SK-N-DZ (cell line): ENCODE measurements at regions not wholly inside any gene's neighbourhood (a gene's known extent, or its start where the extent isn't known, plus 50 kb on each side); places are given as distances from the start of the nearest gene placed in this dataset.

ENCODE experiments used
- DNase-seq: peaks from one replicate; pipeline ENCODE4 v3.0.0-alpha.2; 2015; ENCODE audit warnings: low spot score

- DNase-seq, result no peak
Observed at GRCh38 chr2:220106065-220106464, 478.6 kb downstream of the SLC4A3 start.

- DNase-seq, result no peak
Observed at GRCh38 chr2:220107380-220107791, 480.0 kb downstream of the SLC4A3 start.

GRCh38 chr2:220114443-220114842 lies 487.0 kb downstream of the SLC4A3 start:
- no peak for DNase-seq

- DNase-seq, result no peak
Observed at GRCh38 chr2:220117025-220117424, 489.6 kb downstream of the SLC4A3 start.

GRCh38 chr2:220120041-220120440 lies 492.6 kb downstream of the SLC4A3 start:
- no peak for DNase-seq

DNA sequence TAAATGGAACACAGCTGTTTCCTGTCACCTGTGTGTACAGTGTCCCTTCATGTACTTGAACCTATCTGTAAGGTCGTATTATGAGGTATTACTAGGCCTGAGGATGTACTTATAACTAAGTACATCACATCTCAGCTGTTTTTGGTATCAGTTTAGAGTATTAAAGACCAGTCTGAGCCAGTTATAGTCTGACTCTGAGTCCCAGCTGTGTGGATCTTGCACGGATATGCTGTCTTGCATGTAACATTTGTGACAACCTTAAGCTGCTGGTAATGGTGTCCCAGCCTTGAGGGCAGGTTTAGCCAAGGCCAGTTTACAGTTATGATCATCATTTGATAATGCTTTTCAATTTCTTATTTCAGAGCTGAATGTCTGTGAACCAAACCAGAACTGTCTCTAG lies 496.3 kb downstream of the SLC4A3 start:
- DNase-seq, result no peak

GRCh38 chr2:220125551-220125950 lies 498.1 kb downstream of the SLC4A3 start:
- no peak for DNase-seq

DNA sequence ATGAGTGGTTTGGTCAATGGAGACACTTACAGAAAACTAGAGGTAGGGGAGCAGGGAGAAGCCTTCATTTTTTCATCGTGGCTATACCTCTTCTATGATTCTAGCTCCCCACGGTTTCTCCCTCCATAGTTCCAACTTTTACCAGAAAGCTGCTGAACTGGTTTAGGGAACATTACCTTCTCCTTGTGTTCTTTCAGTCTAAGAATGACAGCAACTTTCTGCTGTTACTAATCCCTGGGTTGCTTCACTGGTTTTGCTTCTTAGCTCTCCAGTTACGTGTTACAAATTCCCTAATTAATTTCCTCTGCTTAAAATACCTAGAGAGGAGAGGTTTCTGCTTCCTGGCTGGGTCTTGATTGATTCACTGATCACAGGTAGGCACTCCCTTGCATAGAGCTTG lies 499.9 kb downstream of the SLC4A3 start:
- DNase-seq, result no peak

- no peak for DNase-seq
Observed at GRCh38 chr2:220127876-220128275, 500.4 kb downstream of the SLC4A3 start.

- DNase-seq, result no peak
Observed at GRCh38 chr2:220129391-220129790, 502.0 kb downstream of the SLC4A3 start.

- DNase-seq, result no peak
Observed at GRCh38 chr2:220134756-220135534, 507.5 kb downstream of the SLC4A3 start.

DNA sequence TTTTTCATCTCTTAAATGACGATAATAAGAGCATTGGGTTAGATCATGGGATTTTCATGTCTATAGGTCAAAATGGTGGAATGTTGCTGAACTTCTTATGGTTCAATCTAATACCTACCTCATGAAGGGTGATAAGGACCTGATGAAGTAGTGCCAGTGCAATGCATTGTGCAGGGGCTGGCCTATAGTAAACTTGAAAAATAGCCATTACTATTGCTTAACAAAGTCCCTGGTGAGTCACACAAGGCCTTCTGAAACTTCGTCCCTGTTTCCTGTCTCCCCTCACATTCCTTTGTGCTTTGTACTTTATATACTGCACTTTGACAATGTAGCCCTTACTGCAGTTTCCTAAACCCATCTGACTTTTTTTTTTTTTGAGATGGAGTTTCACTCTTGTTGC lies 515.9 kb downstream of the SLC4A3 start:
- no peak for DNase-seq

DNA sequence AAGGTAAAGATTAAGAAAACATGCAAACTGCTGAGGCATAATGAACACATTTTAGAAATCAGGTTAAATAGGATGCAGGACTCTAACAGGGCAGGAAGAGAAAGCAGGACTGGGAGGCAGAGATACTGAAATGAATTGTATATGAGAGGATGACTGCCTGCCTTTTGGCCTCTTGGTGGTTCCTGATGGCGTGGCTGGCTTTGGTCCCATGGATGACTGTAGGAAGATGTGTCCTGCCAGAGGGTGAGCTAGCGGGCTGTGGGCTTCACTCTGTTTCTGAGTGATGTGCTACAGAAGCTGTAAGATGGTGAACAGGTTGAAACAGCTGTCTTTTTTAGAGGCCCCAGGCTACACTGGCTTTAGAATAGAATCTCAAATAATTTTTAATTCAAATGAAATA lies 517.0 kb downstream of the SLC4A3 start:
- DNase-seq, result no peak

- DNase-seq, result no peak
Observed at GRCh38 chr2:220147161-220148038, 520.0 kb downstream of the SLC4A3 start.

GRCh38 chr2:220148471-220149248 lies 521.2 kb downstream of the SLC4A3 start:
- DNase-seq, result no peak

- DNase-seq, result no peak
Observed at GRCh38 chr2:220151341-220151740, 523.9 kb downstream of the SLC4A3 start.

DNA sequence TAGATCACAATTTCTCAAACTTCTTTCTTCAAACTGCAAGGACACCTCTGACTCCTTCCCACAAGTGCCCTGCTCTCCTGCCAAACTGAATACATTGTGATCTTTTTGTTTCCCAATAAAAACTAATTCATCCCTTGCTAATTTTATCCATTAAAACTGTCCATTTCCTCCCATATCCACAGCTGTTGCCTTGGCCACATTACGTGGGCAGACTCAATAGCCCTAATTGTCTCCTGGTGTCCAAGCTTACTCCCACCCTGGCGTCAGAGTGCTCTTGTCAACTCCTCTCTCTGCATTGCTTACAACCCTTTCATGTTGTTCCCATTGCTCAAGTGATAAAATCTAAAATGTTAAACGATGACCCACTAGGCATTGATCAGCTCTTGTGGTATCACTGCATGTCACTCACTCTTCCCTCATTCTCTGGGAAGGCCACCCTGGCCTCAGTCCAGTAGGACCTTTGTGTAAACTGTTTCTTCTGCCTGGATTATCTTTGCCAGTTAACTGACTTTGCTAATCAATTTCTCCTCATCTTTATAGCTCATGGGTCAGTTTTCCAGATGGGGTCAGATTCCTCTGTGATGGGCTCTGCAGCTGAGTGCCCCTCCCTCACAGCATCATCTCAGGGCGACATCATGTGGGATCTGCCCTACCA lies 525.0 kb downstream of the SLC4A3 start:
- DNase-seq, result no peak

DNA sequence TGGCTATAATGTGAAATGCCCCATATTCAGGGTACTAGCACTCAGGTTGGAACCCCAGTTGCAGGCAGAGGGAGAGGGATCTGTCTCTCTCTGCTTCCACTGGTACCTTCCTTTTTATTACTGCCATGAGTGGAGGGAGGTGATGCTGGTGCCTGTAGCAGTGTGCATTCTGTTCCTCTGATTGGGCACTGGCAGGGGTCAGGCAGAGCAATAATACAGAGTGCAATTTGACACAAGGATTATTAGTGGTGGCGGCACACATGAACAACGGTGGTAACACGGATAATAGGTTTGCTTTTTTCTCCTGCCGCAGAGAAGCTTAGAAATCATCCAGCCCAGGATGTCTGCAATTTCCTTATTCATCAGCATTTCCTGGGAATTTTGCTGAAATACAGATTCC lies 525.7 kb downstream of the SLC4A3 start:
- DNase-seq, result no peak

DNA sequence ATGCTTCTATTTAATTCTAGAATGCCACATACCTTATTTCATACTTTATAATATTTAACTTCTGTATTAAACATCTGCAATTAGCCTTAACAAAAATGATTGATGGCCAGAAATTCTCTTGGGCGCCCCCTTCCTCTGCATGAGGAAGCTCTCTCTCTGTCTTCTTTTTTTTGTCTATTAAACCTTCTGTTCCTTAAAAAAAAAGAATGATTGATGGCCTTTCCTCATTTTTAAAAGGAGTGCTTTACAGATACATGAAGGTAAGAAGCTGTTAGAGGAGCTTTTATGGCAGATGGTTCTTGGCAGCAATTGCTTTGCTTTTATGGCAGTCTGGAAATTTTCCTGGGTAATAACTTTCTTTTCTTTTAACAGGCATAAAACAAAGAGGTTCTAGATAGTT lies 526.9 kb downstream of the SLC4A3 start:
- DNase-seq, result no peak

DNA sequence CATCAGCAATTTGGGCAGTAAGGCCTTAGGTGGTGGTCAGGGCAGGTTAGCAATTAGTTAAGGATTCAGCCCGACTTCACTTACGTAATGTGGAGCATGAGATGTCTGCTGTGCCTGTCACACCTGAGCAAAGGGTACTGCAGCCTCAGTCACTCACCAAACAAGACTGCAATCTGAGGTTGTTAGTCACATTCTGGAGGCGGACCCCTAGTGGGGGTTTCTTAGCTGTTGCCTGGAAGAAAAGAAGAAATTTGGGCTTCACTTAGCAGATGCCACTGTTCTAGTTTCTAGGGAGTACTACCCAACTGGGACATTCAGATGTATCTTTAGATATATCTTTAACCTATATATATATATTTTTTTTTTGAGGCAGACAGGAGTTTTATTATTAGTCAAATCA lies 529.9 kb downstream of the SLC4A3 start:
- DNase-seq, result no peak

- no peak for DNase-seq
Observed at GRCh38 chr2:220159738-220160137, 532.3 kb downstream of the SLC4A3 start.

- no peak for DNase-seq
Observed at GRCh38 chr2:220162320-220162719, 534.9 kb downstream of the SLC4A3 start.
